IMR-90 (cell line): ENCODE measurements at regions not wholly inside any gene's neighbourhood (a gene's known extent, or its start where the extent isn't known, plus 50 kb on each side); places are given as distances from the start of the nearest gene placed in this dataset.

Experiments
- ATAC-seq: fragments of 200-7000 bp; cut with Tn5 transposase; 2 replicates; pipeline ENCODE4 v1.9.1; 2020; ENCODE audit warnings: low read depth, mild to moderate bottlenecking, moderate library complexity
- BruUV-seq: library from RNA; stranded (reverse); fragments of 400-500 nt; replicated peaks from 2 replicates; lab custom pipeline; 2021; lab: Mats Ljungman, UMichigan
- CTCF ChIA-PET: fragments of 300-600 bp; formaldehyde crosslinking; extraction: SDS; loops from one replicate; lab custom pipeline; 2021; ENCODE audit warnings: antibody characterized with exemption; lab: Yijun Ruan, JAX
- POLR2A ChIA-PET: fragments of 300-600 bp; sonication (Branson Sonifier 250); formaldehyde crosslinking; loops from one replicate; lab custom pipeline; 2022; ENCODE audit warnings: antibody characterized with exemption; ENCODE audit not compliant: unreplicated experiment; lab: Charles Lee
- DNase-seq: peaks from one replicate; pipeline ENCODE4 v3.0.0; 2013
- H2AFZ ChIP-seq: replicated peaks from 2 replicates; pipeline ENCODE3; 2013; ENCODE audit warnings: low read length, mild to moderate bottlenecking; ENCODE audit not compliant: poor library complexity
- H2AK5ac ChIP-seq: 2 replicates; pipeline ENCODE4 v1.6.1; 2013; ENCODE audit warnings: low read depth, low read length, inconsistent platforms
- H2AK9ac ChIP-seq: replicated peaks from 2 replicates; pipeline ENCODE3; 2013; ENCODE audit warnings: mild to moderate bottlenecking, low read depth, low read length, moderate library complexity; ENCODE audit not compliant: poor library complexity
- H2BK120ac ChIP-seq: 2 replicates; pipeline ENCODE4 v1.6.1; 2013; ENCODE audit warnings: low read depth, low read length, inconsistent platforms
- H2BK15ac ChIP-seq: 3 replicates; pipeline ENCODE4 v1.6.1; 2013; ENCODE audit warnings: low read depth, low read length, inconsistent platforms
- H2BK20ac ChIP-seq: 2 replicates; pipeline ENCODE4 v1.6.1; 2013; ENCODE audit warnings: low read depth, mild to moderate bottlenecking, inconsistent platforms, low read length, moderate library complexity
- H2BK5ac ChIP-seq: 2 replicates; pipeline ENCODE4 v1.6.1; 2013; ENCODE audit warnings: mild to moderate bottlenecking, low read depth, low read length, inconsistent platforms; ENCODE audit not compliant: poor library complexity, severe bottlenecking
- H3K14ac ChIP-seq: replicated peaks from 2 replicates; pipeline ENCODE4 v1.6.1; 2013; ENCODE audit warnings: low read depth, low read length, inconsistent platforms
- H3K18ac ChIP-seq: 2 replicates; pipeline ENCODE4 v1.6.1; 2013; ENCODE audit warnings: low read depth, low read length, control low read depth
- H3K23ac ChIP-seq: 2 replicates; pipeline ENCODE4 v1.6.1; 2013; ENCODE audit warnings: low read depth, low read length, inconsistent platforms
- H3K27ac ChIP-seq: 2 replicates; pipeline ENCODE4 v1.5.1; 2013; ENCODE audit warnings: mild to moderate bottlenecking, control low read depth, low read length; ENCODE audit not compliant: insufficient read depth
- H3K27me3 ChIP-seq: 2 replicates; pipeline ENCODE4 v1.6.1; 2013; ENCODE audit warnings: low read length; ENCODE audit not compliant: control insufficient read depth, insufficient read depth
- H3K36me3 ChIP-seq: 2 replicates; pipeline ENCODE4 v1.6.1; 2013; ENCODE audit warnings: low read length, mixed read lengths; ENCODE audit not compliant: control insufficient read depth, insufficient read depth
- H3K4ac ChIP-seq: 2 replicates; pipeline ENCODE4 v1.6.1; 2013; ENCODE audit warnings: low read depth, low read length, inconsistent platforms
- H3K4me1 ChIP-seq: 2 replicates; pipeline ENCODE4 v1.6.1; 2013; ENCODE audit warnings: low read length, mixed read lengths; ENCODE audit not compliant: control insufficient read depth, insufficient read depth
- H3K4me2 ChIP-seq: 2 replicates; pipeline ENCODE4 v1.6.1; 2013; ENCODE audit warnings: low read depth, mild to moderate bottlenecking, control low read depth, low read length, moderate library complexity
- H3K4me3 ChIP-seq: 2 replicates; pipeline ENCODE4 v1.5.1; 2013; ENCODE audit warnings: low read depth, mild to moderate bottlenecking, control low read depth, low read length, moderate library complexity; ENCODE audit not compliant: insufficient read depth
- H3K56ac ChIP-seq: 2 replicates; pipeline ENCODE4 v1.6.1; 2013; ENCODE audit warnings: low read length, inconsistent platforms; ENCODE audit not compliant: insufficient read depth; ENCODE audit errors: extremely low read depth
- H3K79me1 ChIP-seq, 2 experiments: 2 replicates each; pipeline ENCODE4 v1.6.1; 2013; ENCODE audit warnings: low read length in 2 of 2, inconsistent platforms in 1 of 2, low read depth in 1 of 2
- H3K9ac ChIP-seq: 2 replicates; pipeline ENCODE4 v1.6.1; 2013; ENCODE audit warnings: low read depth, low read length, control low read depth
- H3K9me1 ChIP-seq: 2 replicates; pipeline ENCODE4 v1.6.1; 2013; ENCODE audit warnings: low read length, inconsistent platforms; ENCODE audit not compliant: insufficient read depth
- H3K9me3 ChIP-seq: 2 replicates; pipeline ENCODE4 v1.6.1; 2013; ENCODE audit warnings: low read length; ENCODE audit not compliant: control insufficient read depth, insufficient read depth
- H4K20me1 ChIP-seq: 2 replicates; pipeline ENCODE4 v1.6.1; 2013; ENCODE audit warnings: low read length, inconsistent platforms; ENCODE audit not compliant: insufficient read depth
- H4K5ac ChIP-seq: 2 replicates; pipeline ENCODE4 v1.6.1; 2013; ENCODE audit warnings: mild to moderate bottlenecking, low read depth, low read length, control low read depth
- H4K8ac ChIP-seq, 2 experiments: 2 replicates each; pipeline ENCODE4 v1.6.1; 2013; ENCODE audit warnings: low read depth in 2 of 2, low read length in 2 of 2, control low read depth in 1 of 2, inconsistent platforms in 1 of 2
- H4K91ac ChIP-seq: 2 replicates; pipeline ENCODE4 v1.6.1; 2013; ENCODE audit warnings: low read depth, low read length, inconsistent platforms; ENCODE audit not compliant: insufficient read depth
- BHLHE40 ChIP-seq: fragments of 150-350 bp; IDR thresholded peaks from 2 replicates; pipeline ENCODE4 v1.6.1; 2016; ENCODE audit warnings: mild to moderate bottlenecking, low read depth, low read length
- CEBPB ChIP-seq: IDR thresholded peaks from 2 replicates; pipeline ENCODE4 v1.6.1; 2012; ENCODE audit warnings: low read depth, low read length, improper control_type of control experiment
- CHD1 ChIP-seq: IDR thresholded peaks from 2 replicates; pipeline ENCODE4 v1.6.1; 2012; ENCODE audit warnings: low read depth, low read length, improper control_type of control experiment
- CTCF ChIP-seq: conservative IDR thresholded peaks from 2 replicates; pipeline ENCODE4 v1.5.1; 2012; ENCODE audit warnings: mild to moderate bottlenecking, low read depth, low read length, improper control_type of control experiment
- ELK1 ChIP-seq: fragments of 150-350 bp; IDR thresholded peaks from 2 replicates; pipeline ENCODE4 v1.6.1; 2016; ENCODE audit warnings: low read depth, mild to moderate bottlenecking, low read length, moderate library complexity, borderline replicate concordance
- FOS ChIP-seq: fragments of 150-350 bp; IDR thresholded peaks from 2 replicates; pipeline ENCODE4 v1.6.1; 2016; ENCODE audit warnings: low read depth, low read length
- MAFK ChIP-seq: IDR thresholded peaks from 2 replicates; pipeline ENCODE4 v1.6.1; 2012; ENCODE audit warnings: low read depth, low read length, improper control_type of control experiment
- MAZ ChIP-seq: IDR thresholded peaks from 2 replicates; pipeline ENCODE4 v1.6.1; 2012; ENCODE audit warnings: low read depth, mild to moderate bottlenecking, low read length, improper control_type of control experiment, moderate library complexity, borderline replicate concordance
- MXI1 ChIP-seq: IDR thresholded peaks from 2 replicates; pipeline ENCODE4 v1.6.1; 2012; ENCODE audit warnings: low read depth, mild to moderate bottlenecking, low read length, moderate library complexity, borderline replicate concordance
- NFE2L2 ChIP-seq: fragments of 150-350 bp; IDR thresholded peaks from 2 replicates; pipeline ENCODE4 v1.6.1; 2016; ENCODE audit warnings: low read depth, mild to moderate bottlenecking, low read length
- POLR2A ChIP-seq: IDR thresholded peaks from 2 replicates; pipeline ENCODE4 v1.6.1; 2012; ENCODE audit warnings: mild to moderate bottlenecking, low read depth, low read length
- RAD21 ChIP-seq: IDR thresholded peaks from 2 replicates; pipeline ENCODE4 v1.6.1; 2012; ENCODE audit warnings: low read length, improper control_type of control experiment
- RCOR1 ChIP-seq: IDR thresholded peaks from 2 replicates; pipeline ENCODE4 v1.6.1; 2012; ENCODE audit warnings: mild to moderate bottlenecking, low read length, improper control_type of control experiment; ENCODE audit not compliant: insufficient replicate concordance
- RFX5 ChIP-seq: IDR thresholded peaks from 2 replicates; pipeline ENCODE4 v1.8.0; 2012; ENCODE audit warnings: low read depth, mild to moderate bottlenecking, low read length, moderate library complexity
- SMC3 ChIP-seq: fragments of 150-350 bp; IDR thresholded peaks from 2 replicates; pipeline ENCODE4 v1.6.1; 2016; ENCODE audit warnings: low read depth, mild to moderate bottlenecking, antibody characterized with exemption, low read length, moderate library complexity
- USF2 ChIP-seq: fragments of 150-350 bp; IDR thresholded peaks from 2 replicates; pipeline ENCODE4 v1.6.1; 2017; ENCODE audit warnings: mild to moderate bottlenecking, antibody characterized with exemption, low read length, low read depth
- WGBS, 2 experiments: methylation state at CpG; one replicate each; pipeline versions ENCODE4 v1.1.5 to v1.1.7; 2013; ENCODE audit warnings: missing lambda C conversion rate in 2 of 2; ENCODE audit not compliant: insufficient read length in 1 of 2; ENCODE audit errors: extremely low coverage in 2 of 2; 5-methylcytosine and 5-hydroxymethylcytosine counted together
- dilution Hi-C: fragments of 300-500 bp; cut with HindIII; formaldehyde crosslinking; loops from one replicate; pipeline ENCODE4 v1.14.3; 2018; ENCODE audit warnings: low sequenced_read_pairs; ENCODE audit not compliant: unreplicated experiment
- in situ Hi-C: fragments of 300-500 bp; cut with MboI; formaldehyde crosslinking; loops from 3 replicates; pipeline ENCODE4 v1.14.3; 2019; ENCODE audit warnings: low sequenced_read_pairs, inconsistent platforms, mixed read lengths
- intact Hi-C: fragments of 100-400 bp; cut with micrococcal nuclease; formaldehyde crosslinking; loops from 2 replicates; pipeline ENCODE4 v1.10.0; 2022

- no peak for DNase-seq
- Histone ChIP-seq H3K27ac (no peak overlapping the region), H3K9ac (no peak overlapping the region), H3K9me1 (no peaks in the 10 kb centered on the region), H2BK15ac (no peak overlapping the region), H3K56ac (no peak overlapping the region), H3K36me3 (no peaks in the 10 kb centered on the region), H3K18ac (no peak overlapping the region), H3K9me3 (no peaks in the 10 kb centered on the region), H4K8ac (no peak overlapping the region), H2AK9ac (no peak overlapping the region), H3K4ac (no peak overlapping the region), H4K5ac (no peak overlapping the region), H3K4me1 (peaks cover 2% of the 10 kb centered on the region; the same call in 1 of the 2 replicates), H2BK5ac (no peak overlapping the region), H2BK20ac (no peak overlapping the region), H3K23ac (no peak overlapping the region), H4K20me1 (no peaks in the 10 kb centered on the region), H3K4me3 (no peak overlapping the region), H4K91ac (no peak overlapping the region), H3K27me3 (no peaks in the 10 kb centered on the region), H2AK5ac (no peak overlapping the region), H3K4me2 (no peak overlapping the region), H2BK120ac (no peak overlapping the region), H3K79me1 (no peaks in the 10 kb centered on the region), H3K14ac (no peak overlapping the region), H2AFZ (no peak overlapping the region)
- ChIA-PET CTCF (interaction anchor here (0.6 kb wide), 1 partner anchor 1221 kb away, joined by 4 read pairs; no protein-coding TSS in a partner anchor), POLR2A (no interaction called here)
- in situ Hi-C loops, result no loop called here
- no CpG with 5 or more reads among the region's 5 CpGs for WGBS, 2 experiments
- dilution Hi-C loops, result no loop called here
- intact Hi-C loops, result loop anchor here (10.0 kb wide), 1 partner anchor 206 kb away; no protein-coding TSS in a partner anchor
- no peak for TF ChIP-seq RFX5
- TF ChIP-seq MAFK, result no peak
- TF ChIP-seq RCOR1, result no peak
- TF ChIP-seq USF2, result no peak
- TF ChIP-seq ELK1, result no peak
- TF ChIP-seq RAD21, result no peak
- TF ChIP-seq MAZ, result no peak
- no peak for TF ChIP-seq CTCF
- no peak for TF ChIP-seq BHLHE40
- no peak for TF ChIP-seq NFE2L2
- no peak for TF ChIP-seq MXI1
- TF ChIP-seq CEBPB, result no peak
- TF ChIP-seq POLR2A, result no peak
- TF ChIP-seq SMC3, result no peak
- no peak for TF ChIP-seq FOS
- TF ChIP-seq CHD1, result no peak
- ATAC-seq, result no peak
- BruUV-seq, result no TSS peak
Measured at GRCh38 chr14:85319101-85319500, 210.8 kb upstream of the FLRT2 start.
